CD4-positive, alpha-beta T cell (primary cell): ENCODE measurements at regions not wholly inside any gene's neighbourhood (a gene's known extent, or its start where the extent isn't known, plus 50 kb on each side); places are given as distances from the start of the nearest gene placed in this dataset.

Experiments
- ATAC-seq: fragments of 200-7000 bp; cut with Tn5 transposase; one replicate; pipeline ENCODE4 v1.10.0; 2022; ENCODE audit warnings: mild to moderate bottlenecking; ENCODE audit not compliant: poor library complexity
- CTCF ChIA-PET: fragments of 350-600 bp; sonication (Branson Sonifier 250); formaldehyde crosslinking; loops from one replicate; lab custom pipeline; 2021; ENCODE audit warnings: antibody characterized with exemption, inconsistent platforms; lab: Charles Lee
- POLR2A ChIA-PET: fragments of 350-600 bp; sonication (Branson Sonifier 250); formaldehyde crosslinking; loops from one replicate; lab custom pipeline; 2021; ENCODE audit warnings: antibody characterized with exemption, inconsistent platforms; lab: Charles Lee
- DNase-seq, 14 experiments: peaks; one replicate each; pipeline ENCODE4 v3.0.0-alpha.2; 2013 to 2020; ENCODE audit warnings: mixed read lengths in 2 of 14
- H3K27ac ChIP-seq, 2 donors: one replicate each; pipeline versions ENCODE4 v1.5.1 to v1.7.0; 2013; ENCODE audit warnings: low read length in 2 of 2, low read depth in 1 of 2, mild to moderate bottlenecking in 1 of 2
- H3K27me3 ChIP-seq, 2 experiments: 1 replicate in 1 of 2; 2 replicates in 1 of 2; pipeline versions ENCODE4 v1.6.1 to v1.7.0; 2013; ENCODE audit warnings: low read length in 2 of 2, control low read depth in 1 of 2, mild to moderate bottlenecking in 1 of 2, moderate library complexity in 1 of 2; ENCODE audit not compliant: insufficient read depth in 2 of 2, control insufficient read depth in 1 of 2
- H3K36me3 ChIP-seq: one replicate; pipeline ENCODE4 v1.6.1; 2013; ENCODE audit warnings: low read length, control low read depth; ENCODE audit not compliant: insufficient read depth
- H3K4me1 ChIP-seq: one replicate; pipeline ENCODE4 v1.6.1; 2013; ENCODE audit warnings: low read length, control low read depth; ENCODE audit not compliant: insufficient read depth
- H3K4me3 ChIP-seq: one replicate; pipeline ENCODE4 v1.5.1; 2013; ENCODE audit warnings: mild to moderate bottlenecking, low read length, moderate library complexity
- H3K9me3 ChIP-seq, 2 experiments: 1 replicate in 1 of 2; 2 replicates in 1 of 2; pipeline versions ENCODE4 v1.6.1 to v1.7.0; 2013; ENCODE audit warnings: low read length in 2 of 2, mild to moderate bottlenecking in 2 of 2, control low read depth in 1 of 2, moderate library complexity in 1 of 2; ENCODE audit not compliant: control insufficient read depth in 1 of 2, insufficient read depth in 1 of 2
- H3K27ac Mint-ChIP-seq: one replicate; pipeline ENCODE4 v1.8.0; 2020; ENCODE audit warnings: mixed read lengths
- H3K27me3 Mint-ChIP-seq: one replicate; pipeline ENCODE4 v1.8.0; 2021; ENCODE audit warnings: mixed read lengths
- H3K36me3 Mint-ChIP-seq: one replicate; pipeline ENCODE4 v1.8.0; 2021; ENCODE audit warnings: low read depth, mixed read lengths
- H3K4me1 Mint-ChIP-seq: one replicate; pipeline ENCODE4 v1.8.0; 2021; ENCODE audit warnings: low read depth, mixed read lengths
- H3K4me3 Mint-ChIP-seq: one replicate; pipeline ENCODE4 v1.8.0; 2020; ENCODE audit warnings: mild to moderate bottlenecking, mixed read lengths
- H3K9me3 Mint-ChIP-seq: one replicate; pipeline ENCODE4 v1.8.0; 2020; ENCODE audit warnings: mixed read lengths
- intact Hi-C, 2 experiments: fragments of 100-400 bp; cut with DNase I in 1 of 2; cut with micrococcal nuclease in 1 of 2; formaldehyde crosslinking; loops; one replicate each; pipeline versions ENCODE4 v1.15.1 to v1.9.0; 2023 to 2025; cut with DNase I, micrococcal nuclease
- TF ChIP-seq, protein P1 (sequence below): fragments of 200-600 bp; IDR thresholded peaks from one replicate; pipeline ENCODE4 v1.8.0; 2022; ENCODE audit warnings: antibody characterized with exemption, mild to moderate bottlenecking

DNA sequence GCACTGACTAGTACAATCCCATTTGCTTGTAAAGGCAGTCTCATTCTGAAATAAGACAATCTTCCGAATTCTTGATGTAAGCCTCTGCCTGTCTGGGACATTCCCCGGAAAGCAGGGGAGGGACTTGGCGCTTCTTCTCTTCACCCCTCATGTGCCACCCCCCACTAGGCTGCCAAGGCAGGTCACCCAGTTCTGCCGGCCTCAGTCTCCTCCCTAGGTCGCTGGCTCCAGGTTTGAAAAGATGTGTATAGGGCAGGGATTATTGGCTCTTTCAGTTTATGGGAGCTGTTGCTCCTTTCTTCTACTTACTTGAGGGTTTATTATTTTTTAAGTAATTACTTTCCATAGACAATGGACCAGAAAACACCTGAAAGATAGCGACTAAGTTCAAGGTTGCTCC lies 158.1 kb upstream of the RPS6KA2 start:
- no peaks in the 10 kb centered on the region for H3K27me3 Mint-ChIP-seq
- ATAC-seq, result no peak
- no peaks in the 10 kb centered on the region for H3K4me1 Mint-ChIP-seq
- Histone ChIP-seq H3K27me3 (no peaks in the 10 kb centered on the region), H3K9me3 (peaks cover 0 to 5% of the 10 kb centered on the region in 2 experiments), H3K4me1 (no peaks in the 10 kb centered on the region), H3K36me3 (no peaks in the 10 kb centered on the region), H3K4me3 (no peak overlapping the region), H3K27ac (no peak overlapping the region)
- intact Hi-C loops, result loop anchor here in 1 of 2 experiments (5.0 kb wide), 1 partner anchor 77 kb away; no protein-coding TSS in a partner anchor
- ChIA-PET CTCF (interaction anchor here (1.0 to 1.6 kb wide), 2 partner anchors 10 to 204 kb away, joined by 3 to 7 read pairs; no protein-coding TSS in a partner anchor), POLR2A (no interaction called here)
- TF ChIP-seq, protein P1, sequence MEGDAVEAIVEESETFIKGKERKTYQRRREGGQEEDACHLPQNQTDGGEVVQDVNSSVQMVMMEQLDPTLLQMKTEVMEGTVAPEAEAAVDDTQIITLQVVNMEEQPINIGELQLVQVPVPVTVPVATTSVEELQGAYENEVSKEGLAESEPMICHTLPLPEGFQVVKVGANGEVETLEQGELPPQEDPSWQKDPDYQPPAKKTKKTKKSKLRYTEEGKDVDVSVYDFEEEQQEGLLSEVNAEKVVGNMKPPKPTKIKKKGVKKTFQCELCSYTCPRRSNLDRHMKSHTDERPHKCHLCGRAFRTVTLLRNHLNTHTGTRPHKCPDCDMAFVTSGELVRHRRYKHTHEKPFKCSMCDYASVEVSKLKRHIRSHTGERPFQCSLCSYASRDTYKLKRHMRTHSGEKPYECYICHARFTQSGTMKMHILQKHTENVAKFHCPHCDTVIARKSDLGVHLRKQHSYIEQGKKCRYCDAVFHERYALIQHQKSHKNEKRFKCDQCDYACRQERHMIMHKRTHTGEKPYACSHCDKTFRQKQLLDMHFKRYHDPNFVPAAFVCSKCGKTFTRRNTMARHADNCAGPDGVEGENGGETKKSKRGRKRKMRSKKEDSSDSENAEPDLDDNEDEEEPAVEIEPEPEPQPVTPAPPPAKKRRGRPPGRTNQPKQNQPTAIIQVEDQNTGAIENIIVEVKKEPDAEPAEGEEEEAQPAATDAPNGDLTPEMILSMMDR, result no peak
- no peak for DNase-seq
- no peaks in the 10 kb centered on the region for H3K36me3 Mint-ChIP-seq
- no peak overlapping the region for H3K27ac Mint-ChIP-seq
- H3K9me3 Mint-ChIP-seq, result no peaks in the 10 kb centered on the region
- no peak overlapping the region for H3K4me3 Mint-ChIP-seq

DNA sequence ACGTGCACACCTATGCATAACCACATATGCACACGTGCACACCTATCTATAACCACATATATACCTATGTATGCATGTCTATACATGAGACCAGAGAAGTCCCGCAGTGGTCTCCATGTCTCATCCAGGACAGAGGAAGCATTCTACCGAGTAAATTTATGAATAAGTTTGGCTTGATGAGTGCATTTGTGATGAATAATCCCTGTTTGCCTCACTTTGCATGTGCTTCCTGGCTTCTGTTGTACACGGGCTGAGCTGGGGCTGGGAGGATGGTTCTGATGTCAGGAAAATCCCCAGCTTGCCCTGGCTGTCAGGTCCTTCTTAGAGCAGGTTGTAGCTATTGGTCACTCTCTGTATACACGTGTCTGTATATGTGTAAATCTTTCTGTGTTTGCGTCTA lies 157.6 kb upstream of the RPS6KA2 start:
- Mint-ChIP-seq H3K4me1 (no peaks in the 10 kb centered on the region), H3K4me3 (no peak overlapping the region), H3K36me3 (no peaks in the 10 kb centered on the region), H3K27ac (no peak overlapping the region), H3K9me3 (no peaks in the 10 kb centered on the region), H3K27me3 (no peaks in the 10 kb centered on the region)
- intact Hi-C loops, result loop anchor here in 1 of 2 experiments (5.0 kb wide), 1 partner anchor 78 kb away; no protein-coding TSS in a partner anchor
- H3K9me3 ChIP-seq, result peaks cover 0 to 5% of the 10 kb centered on the region in 2 experiments
- TF ChIP-seq, protein P1, result no peak
- DNase-seq (no peak), ATAC-seq (no peak)
- H3K4me1 ChIP-seq, result no peaks in the 10 kb centered on the region
- CTCF ChIA-PET, result interaction anchor here (1.6 kb wide), 1 partner anchor 205 kb away, joined by 7 read pairs; no protein-coding TSS in a partner anchor
- H3K36me3 ChIP-seq, result no peaks in the 10 kb centered on the region
- H3K27ac ChIP-seq, result no peak overlapping the region
- H3K27me3 ChIP-seq, result no peaks in the 10 kb centered on the region
- H3K4me3 ChIP-seq, result no peak overlapping the region
- POLR2A ChIA-PET, result no interaction called here

DNA sequence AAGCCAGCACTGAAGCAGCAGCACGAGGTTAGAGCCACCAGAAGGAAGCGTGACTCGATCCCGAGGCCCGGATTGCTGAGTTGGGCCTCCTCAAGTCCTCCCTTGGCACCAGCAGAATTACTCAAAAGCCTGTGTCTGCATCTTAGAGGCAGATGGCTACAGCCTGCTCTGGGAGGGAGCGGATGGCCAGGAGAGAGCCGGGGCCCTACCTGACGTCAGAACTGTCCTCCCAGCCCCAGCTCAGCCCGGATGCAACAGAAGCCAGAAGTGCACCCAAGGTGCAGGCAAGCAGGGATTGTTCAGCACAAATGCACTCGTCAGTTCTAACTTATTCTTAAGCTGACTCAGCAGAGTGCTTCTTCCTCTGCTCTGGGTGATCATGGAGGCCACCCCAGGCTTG lies 155.5 kb upstream of the RPS6KA2 start:
- ChIA-PET CTCF (no interaction called here), POLR2A (no interaction called here)
- no peak overlapping the region for H3K27ac ChIP-seq
- intact Hi-C loops, result no loop called here
- TF ChIP-seq, protein P1, result no peak
- peak in 1 of 14 experiments; percentile 2 for DNase-seq
- no peaks in the 10 kb centered on the region for H3K9me3 ChIP-seq
- H3K36me3 ChIP-seq, result no peaks in the 10 kb centered on the region
- H3K4me1 Mint-ChIP-seq, result no peaks in the 10 kb centered on the region
- no peaks in the 10 kb centered on the region for H3K36me3 Mint-ChIP-seq
- no peak for ATAC-seq
- no peak overlapping the region for H3K4me3 Mint-ChIP-seq
- no peaks in the 10 kb centered on the region for H3K27me3 ChIP-seq
- no peaks in the 10 kb centered on the region for H3K27me3 Mint-ChIP-seq
- no peak overlapping the region for H3K4me3 ChIP-seq
- H3K4me1 ChIP-seq, result no peaks in the 10 kb centered on the region
- H3K27ac Mint-ChIP-seq, result no peak overlapping the region
- H3K9me3 Mint-ChIP-seq, result no peaks in the 10 kb centered on the region
